GM23248 (cell line): ENCODE measurements at regions not wholly inside any gene's neighbourhood (a gene's known extent, or its start where the extent isn't known, plus 50 kb on each side); places are given as distances from the start of the nearest gene placed in this dataset.

Experiments used
- DNase-seq: peaks from one replicate; pipeline ENCODE4 v3.0.0-alpha.2; 2015
- H2AFZ ChIP-seq: fragments of 200-600 bp; sonication (generic); 2 replicates; pipeline ENCODE4 v1.6.1; 2016; ENCODE audit warnings: antibody characterized with exemption
- H3F3A ChIP-seq: fragments of 200-600 bp; sonication (generic); 2 replicates; pipeline ENCODE4 v1.6.1; 2016; ENCODE audit warnings: mild to moderate bottlenecking, antibody characterized with exemption, mixed run types; ENCODE audit not compliant: insufficient read depth
- H3K27ac ChIP-seq: fragments of 200-600 bp; sonication (generic); 2 replicates; pipeline ENCODE4 v1.5.1; 2016; ENCODE audit warnings: mild to moderate bottlenecking
- H3K27me3 ChIP-seq: fragments of 200-600 bp; sonication (generic); replicated peaks from 2 replicates; pipeline ENCODE4 v1.6.1; 2016; ENCODE audit warnings: mild to moderate bottlenecking; ENCODE audit not compliant: insufficient read depth
- H3K36me3 ChIP-seq: fragments of 200-600 bp; sonication (generic); 2 replicates; pipeline ENCODE4 v1.6.1; 2016; ENCODE audit warnings: low read depth, mild to moderate bottlenecking
- H3K4me1 ChIP-seq: fragments of 200-600 bp; sonication (generic); 2 replicates; pipeline ENCODE4 v1.6.1; 2016; ENCODE audit warnings: mild to moderate bottlenecking; ENCODE audit not compliant: insufficient read depth
- H3K4me2 ChIP-seq: fragments of 200-600 bp; sonication (generic); one replicate; pipeline ENCODE4 v1.6.1; 2016; ENCODE audit warnings: mild to moderate bottlenecking; ENCODE audit not compliant: unreplicated experiment
- H3K4me3 ChIP-seq: fragments of 200-600 bp; sonication (generic); 2 replicates; pipeline ENCODE4 v1.5.1; 2016; ENCODE audit warnings: mild to moderate bottlenecking
- H3K79me2 ChIP-seq: fragments of 200-600 bp; sonication (generic); 2 replicates; pipeline ENCODE4 v1.6.1; 2016; ENCODE audit warnings: mild to moderate bottlenecking; ENCODE audit not compliant: insufficient read depth
- H3K9ac ChIP-seq: fragments of 200-600 bp; sonication (generic); 2 replicates; pipeline ENCODE4 v1.6.1; 2016; ENCODE audit warnings: mild to moderate bottlenecking
- H3K9me2 ChIP-seq: fragments of 200-600 bp; sonication (generic); 2 replicates; pipeline ENCODE4 v1.6.1; 2016; ENCODE audit warnings: mixed run types, mild to moderate bottlenecking, moderate library complexity; ENCODE audit not compliant: insufficient read depth
- H3K9me3 ChIP-seq: fragments of 200-600 bp; sonication (generic); one replicate; pipeline ENCODE4 v1.6.1; 2017; ENCODE audit warnings: low read depth
- H4K20me1 ChIP-seq: fragments of 200-600 bp; sonication (generic); 2 replicates; pipeline ENCODE4 v1.6.0; 2016; ENCODE audit not compliant: insufficient read depth
- EZH2 ChIP-seq: fragments of 200-600 bp; sonication (generic); IDR thresholded peaks from 2 replicates; pipeline ENCODE4 v1.6.1; 2018; ENCODE audit warnings: antibody characterized with exemption, mild to moderate bottlenecking; ENCODE audit not compliant: insufficient read depth, poor library complexity, severe bottlenecking
- EZH2phosphoT487 ChIP-seq: fragments of 200-600 bp; sonication (generic); IDR thresholded peaks from 2 replicates; pipeline ENCODE4 v1.6.1; 2018; ENCODE audit warnings: antibody characterized with exemption, moderate library complexity, mild to moderate bottlenecking, low read depth; ENCODE audit not compliant: insufficient read depth
- WGBS, 2 experiments: methylation state at CpG; one replicate each; pipeline ENCODE4 v1.1.6; 2015 to 2017; ENCODE audit warnings: low lambda C conversion rate in 2 of 2, low coverage in 1 of 2; ENCODE audit errors: missing lambda C conversion rate in 2 of 2; 5-methylcytosine and 5-hydroxymethylcytosine counted together
- in situ Hi-C: fragments of 300-500 bp; cut with MboI; formaldehyde crosslinking; loops from 2 replicates; pipeline ENCODE4 v1.15.0; 2020

DNA sequence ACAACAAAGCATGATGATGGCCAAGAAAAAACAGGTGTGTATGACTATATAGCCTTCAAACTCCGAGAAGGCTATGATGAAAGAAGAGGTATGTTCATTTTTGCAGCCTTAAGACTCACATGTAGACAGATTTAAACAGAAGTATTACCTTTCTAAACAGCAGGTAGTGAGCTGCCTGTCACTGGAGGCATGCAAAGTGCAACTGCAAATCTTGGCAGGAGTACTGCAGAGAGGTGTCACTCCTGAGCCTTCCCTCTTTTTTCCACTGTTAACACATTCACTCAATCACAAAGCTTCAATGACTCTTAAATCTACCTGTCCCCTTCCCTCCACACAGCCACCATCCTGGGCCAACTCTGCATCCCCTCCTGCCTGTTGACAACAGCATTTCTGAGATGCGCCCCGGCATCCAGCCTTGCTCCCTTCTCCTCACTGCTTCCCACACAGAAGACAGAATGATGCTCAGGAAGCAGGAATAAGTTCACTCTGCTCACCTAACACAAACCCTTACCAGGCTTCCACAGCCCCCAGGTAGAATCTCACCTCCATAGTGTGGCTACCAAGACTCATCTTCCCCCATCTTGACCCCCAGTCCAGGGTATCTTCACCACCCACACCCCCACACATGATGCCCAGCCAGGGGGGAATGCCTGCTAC lies 161.9 kb upstream of the ZMIZ1 start:
- in situ Hi-C loops = no loop called here
- Histone ChIP-seq H3K79me2 (no peaks in the 10 kb centered on the region), H3K36me3 (no peaks in the 10 kb centered on the region), H3K9me2 (no peaks in the 10 kb centered on the region), H3F3A (no peaks in the 10 kb centered on the region), H3K9me3 (no peaks in the 10 kb centered on the region), H2AFZ (no peak overlapping the region), H3K27me3 (0 out of 2 replicates have a peak, but pooled peaks cover 4% of the 10 kb centered on the region), H3K4me3 (no peak overlapping the region), H3K9ac (no peak overlapping the region), H3K4me2 (no peak overlapping the region), H3K4me1 (no peaks in the 10 kb centered on the region), H3K27ac (no peak overlapping the region), H4K20me1 (no peaks in the 10 kb centered on the region)
- 35 to 56% methylated on average over 3 of the region's 3 CpGs for WGBS, 2 experiments
- no peak for DNase-seq
- TF ChIP-seq EZH2phosphoT487 = no peak
- no peak for TF ChIP-seq EZH2

DNA sequence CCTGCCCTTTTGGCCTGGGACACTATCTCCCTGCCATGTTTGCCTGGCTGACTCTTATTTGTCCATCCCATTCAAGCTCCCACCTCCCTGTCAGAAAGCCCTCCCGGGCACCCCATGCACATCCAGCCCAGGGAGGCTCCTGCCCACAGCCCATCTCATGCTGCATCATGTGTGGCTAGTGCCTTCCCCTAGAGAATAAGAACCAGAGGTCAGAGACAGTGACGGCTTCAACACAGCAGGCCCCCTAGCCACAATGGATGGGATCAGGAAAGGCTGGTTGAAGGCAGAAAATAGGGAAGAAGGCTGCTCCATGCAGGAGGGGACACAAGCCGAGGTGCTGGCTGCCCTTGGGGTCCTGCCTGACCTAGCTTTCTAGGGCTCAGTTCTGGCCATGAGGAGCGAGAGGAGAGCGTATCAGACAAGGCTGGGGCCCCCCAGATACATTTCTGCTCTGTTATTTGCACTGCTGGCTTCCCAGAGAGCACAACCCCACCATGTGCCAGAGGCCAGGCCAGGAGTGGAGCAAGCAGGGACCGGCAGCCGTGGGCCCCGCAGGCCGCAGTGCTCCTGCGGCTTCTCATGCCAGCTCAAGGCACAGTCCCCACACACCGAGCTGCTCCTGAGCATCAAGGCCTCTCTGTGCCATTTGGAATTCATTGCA lies 161.1 kb upstream of the ZMIZ1 start:
- H3K79me2 ChIP-seq = no peaks in the 10 kb centered on the region
- H3K4me3 ChIP-seq = no peak overlapping the region
- DNase-seq = no peak
- no peaks in the 10 kb centered on the region for H3F3A ChIP-seq
- H3K4me2 ChIP-seq = no peak overlapping the region
- no peaks in the 10 kb centered on the region for H3K4me1 ChIP-seq
- no peak overlapping the region for H3K27ac ChIP-seq
- WGBS, 2 experiments = 90 to 95% methylated on average over 11 of the region's 11 CpGs
- in situ Hi-C loops = no loop called here
- H3K9me2 ChIP-seq = no peaks in the 10 kb centered on the region
- H3K27me3 ChIP-seq = 0 out of 2 replicates have a peak, but pooled peaks cover 4% of the 10 kb centered on the region
- H3K9me3 ChIP-seq = no peaks in the 10 kb centered on the region
- H4K20me1 ChIP-seq = no peaks in the 10 kb centered on the region
- no peak overlapping the region for H3K9ac ChIP-seq
- no peak for TF ChIP-seq EZH2phosphoT487
- TF ChIP-seq EZH2 = no peak
- no peaks in the 10 kb centered on the region for H3K36me3 ChIP-seq
- H2AFZ ChIP-seq = no peak overlapping the region

- no peak overlapping the region for H3K27ac ChIP-seq
- no peaks in the 10 kb centered on the region for H3F3A ChIP-seq
- H3K4me1 ChIP-seq = no peaks in the 10 kb centered on the region
- 0 out of 2 replicates have a peak, but pooled peaks cover 4% of the 10 kb centered on the region for H3K27me3 ChIP-seq
- no peak overlapping the region for H2AFZ ChIP-seq
- no peaks in the 10 kb centered on the region for H3K79me2 ChIP-seq
- H3K9me3 ChIP-seq = no peaks in the 10 kb centered on the region
- no peaks in the 10 kb centered on the region for H3K36me3 ChIP-seq
- TF ChIP-seq EZH2phosphoT487 (no peak), EZH2 (no peak)
- in situ Hi-C loops = no loop called here
- H3K4me3 ChIP-seq = no peak overlapping the region
- no peak overlapping the region for H3K9ac ChIP-seq
- no peak overlapping the region for H3K4me2 ChIP-seq
- DNase-seq = no peak
- 46 to 52% methylated on average over 6 of the region's 6 CpGs for WGBS, 2 experiments
- H3K9me2 ChIP-seq = no peaks in the 10 kb centered on the region
- no peaks in the 10 kb centered on the region for H4K20me1 ChIP-seq
Observed at GRCh38 chr10:78909221-78909620, 159.5 kb upstream of the ZMIZ1 start.

- TF ChIP-seq EZH2phosphoT487 (no peak), EZH2 (no peak)
- H3K36me3 ChIP-seq = no peaks in the 10 kb centered on the region
- peaks cover 6% of the 10 kb centered on the region; the same call in 1 of the 2 replicates for H3F3A ChIP-seq
- in situ Hi-C loops = no loop called here
- no peak overlapping the region for H3K9ac ChIP-seq
- H2AFZ ChIP-seq = no peak overlapping the region
- 0 out of 2 replicates have a peak, but pooled peaks cover 4% of the 10 kb centered on the region for H3K27me3 ChIP-seq
- no peak overlapping the region for H3K27ac ChIP-seq
- H3K4me1 ChIP-seq = peaks cover 7% of the 10 kb centered on the region
- H3K4me3 ChIP-seq = no peak overlapping the region
- H3K9me2 ChIP-seq = no peaks in the 10 kb centered on the region
- no peak overlapping the region for H3K4me2 ChIP-seq
- H3K9me3 ChIP-seq = no peaks in the 10 kb centered on the region
- no peaks in the 10 kb centered on the region for H3K79me2 ChIP-seq
- no peaks in the 10 kb centered on the region for H4K20me1 ChIP-seq
- DNase-seq = no peak
- 83 to 85% methylated on average over 3 of the region's 3 CpGs for WGBS, 2 experiments
Observed at GRCh38 chr10:78910021-78910420, 158.7 kb upstream of the ZMIZ1 start.
